ENCODE measurements at regions not wholly inside any gene's neighbourhood (a gene's known extent, or its start where the extent isn't known, plus 50 kb on each side); places are given as distances from the start of the nearest gene placed in this dataset.

GRCh38 chr4:187302457-187303150, 578.9 kb upstream of the FAT1 start:
- Histone ChIP-seq H3K79me1 (ENCODE audit: insufficient read depth, low read depth, low read length, poor library complexity, severe bottlenecking) (no peaks in the 10 kb centered on the region), H3K4ac (ENCODE audit: low read depth, low read length) (no peak overlapping the region), H3K23ac (ENCODE audit: insufficient read length, low read depth, low read length) (no peak overlapping the region), H3K79me2 (ENCODE audit: insufficient read depth, low read length) (no peaks in the 10 kb centered on the region), H2BK15ac (ENCODE audit: low read depth, low read length) (no peak overlapping the region), H3K27ac (ENCODE audit: insufficient read length, low read depth, low read length) (no peak overlapping the region), H4K91ac (ENCODE audit: insufficient read length, low read depth, low read length) (no peak overlapping the region), H3K23me2 (ENCODE audit: insufficient read length, low read depth, low read length, poor library complexity, severe bottlenecking) (no peaks in the 10 kb centered on the region), H4K8ac (replicated peaks; ENCODE audit: insufficient read length, low read depth, low read length) (no peak overlapping the region), H2BK12ac (ENCODE audit: insufficient read length, low read depth, low read length) (no peak overlapping the region), H3K9ac (ENCODE audit: extremely low read depth, insufficient read length, low read length) (no peak overlapping the region), H3K14ac (ENCODE audit: insufficient read depth, low read length) (no peak overlapping the region), H3K4me2 (ENCODE audit: insufficient read depth, insufficient read length, low read length) (no peak overlapping the region), H2BK5ac (ENCODE audit: insufficient read length, low read length) (no peak overlapping the region), H2AK5ac (ENCODE audit: insufficient read length, low read length) (no peak overlapping the region), H3T11ph (ENCODE audit: low read length) (no peak overlapping the region), H4K20me1 (ENCODE audit: control insufficient read depth, insufficient read depth, insufficient read length) (no peaks in the 10 kb centered on the region), H3K27me3 (ENCODE audit: insufficient read depth, low read length) (no peaks in the 10 kb centered on the region), H2BK120ac (ENCODE audit: low read depth, low read length, poor library complexity, severe bottlenecking) (no peak overlapping the region), H3K56ac (ENCODE audit: insufficient read length, low read depth, low read length) (no peak overlapping the region), H4K5ac (ENCODE audit: insufficient read length, low read depth, low read length) (no peak overlapping the region), H2BK20ac (ENCODE audit: low read depth, low read length, poor library complexity, severe bottlenecking) (no peak overlapping the region), H3K9me3 (ENCODE audit: control insufficient read depth, low read depth, low read length) (no peaks in the 10 kb centered on the region), H3K18ac (ENCODE audit: insufficient read length, low read depth, low read length) (no peak overlapping the region), H2AFZ (ENCODE audit: low read length) (no peak overlapping the region), H3K4me1 (ENCODE audit: insufficient read depth, low read length) (no peaks in the 10 kb centered on the region; the same call in 1 of the 2 replicates)
- no peak for TF ChIP-seq CTCF (conservative IDR thresholded peaks at IDR 0.05)
- no CpG with 5 or more reads among the region's 6 CpGs for WGBS (ENCODE audit: extremely low coverage, insufficient read length, low lambda C conversion rate)
- no peak overlapping the region for H3K4me3 Mint-ChIP-seq
- no peak overlapping the region for H3K27ac Mint-ChIP-seq
- H3K36me3 Mint-ChIP-seq (ENCODE audit: insufficient read depth in 1 of 3, low read depth in 3 of 3): peaks cover 0 to 8% (median 0%) of the 10 kb centered on the region in 3 experiments; a peak in 3 of 7 replicates
- H3K4me1 Mint-ChIP-seq: peaks cover 3 to 6% of the 10 kb centered on the region in 2 experiments
- no peaks in the 10 kb centered on the region for H3K27me3 Mint-ChIP-seq (ENCODE audit: low read depth)
- peaks cover 5% of the 10 kb centered on the region in 2 experiments; a peak in 4 of 5 replicates for H3K9me3 Mint-ChIP-seq
- DNase-seq: no peak
